Activated CD4-positive, alpha-beta memory T cell treated with anti-CD3 and anti-CD28 coated beads for 36 hours (primary cell): ENCODE measurements at regions not wholly inside any gene's neighbourhood (a gene's known extent, or its start where the extent isn't known, plus 50 kb on each side); places are given as distances from the start of the nearest gene placed in this dataset.
A peak's percentile ranks its signal among the peaks of the same experiment; 100 is the strongest.

Source experiments
- CTCF ChIA-PET: fragments of 350-600 bp; sonication (Branson Sonifier 250); formaldehyde crosslinking; loops from one replicate; lab custom pipeline; 2021; ENCODE audit warnings: antibody characterized with exemption, inconsistent platforms; lab: Charles Lee
- POLR2A ChIA-PET: fragments of 350-600 bp; sonication (Branson Sonifier 250); formaldehyde crosslinking; loops from one replicate; lab custom pipeline; 2021; ENCODE audit warnings: antibody characterized with exemption; lab: Charles Lee
- DNase-seq: peaks from one replicate; pipeline ENCODE4 v3.0.0-alpha.2; 2020
- H3K27ac Mint-ChIP-seq: one replicate; pipeline ENCODE4 v1.8.0; 2021; ENCODE audit warnings: mixed read lengths
- H3K27me3 Mint-ChIP-seq: one replicate; pipeline ENCODE4 v1.8.0; 2021; ENCODE audit warnings: mixed read lengths
- H3K36me3 Mint-ChIP-seq: one replicate; pipeline ENCODE4 v1.8.0; 2021; ENCODE audit warnings: mixed read lengths
- H3K4me1 Mint-ChIP-seq: one replicate; pipeline ENCODE4 v1.8.0; 2021; ENCODE audit warnings: low read depth, mixed read lengths
- H3K4me3 Mint-ChIP-seq: one replicate; pipeline ENCODE4 v1.8.0; 2021; ENCODE audit warnings: mild to moderate bottlenecking, mixed read lengths
- H3K9me3 Mint-ChIP-seq: one replicate; pipeline ENCODE4 v1.8.0; 2021; ENCODE audit warnings: mixed read lengths
- intact Hi-C: fragments of 100-400 bp; cut with micrococcal nuclease; formaldehyde crosslinking; loops from one replicate; pipeline ENCODE4 v1.15.1; 2023

- Mint-ChIP-seq H3K27me3 (peaks cover 4% of the 10 kb centered on the region), H3K9me3 (peaks cover 2% of the 10 kb centered on the region), H3K27ac (no peak overlapping the region), H3K4me3 (no peak overlapping the region), H3K4me1 (no peaks in the 10 kb centered on the region), H3K36me3 (no peaks in the 10 kb centered on the region)
- ChIA-PET POLR2A (no interaction called here), CTCF (no interaction called here)
- intact Hi-C loops: no loop called here
- peak; percentile 6 for DNase-seq
Observed at GRCh38 chr14:104245075-104245474, 106.7 kb downstream of the KIF26A start.

- Mint-ChIP-seq H3K36me3 (no peaks in the 10 kb centered on the region), H3K4me1 (no peaks in the 10 kb centered on the region), H3K27me3 (peaks cover under 1% of the 10 kb centered on the region), H3K9me3 (peaks cover 2% of the 10 kb centered on the region), H3K4me3 (no peak overlapping the region), H3K27ac (no peak overlapping the region)
- intact Hi-C loops: no loop called here
- no peak for DNase-seq
- ChIA-PET POLR2A (no interaction called here), CTCF (no interaction called here)
Observed at GRCh38 chr14:104245723-104246122, 107.3 kb downstream of the KIF26A start.

GRCh38 chr14:104246401-104247335 lies 108.3 kb downstream of the KIF26A start:
- Mint-ChIP-seq H3K36me3 (no peaks in the 10 kb centered on the region), H3K27me3 (no peaks in the 10 kb centered on the region), H3K27ac (no peak overlapping the region), H3K9me3 (peaks cover 2% of the 10 kb centered on the region), H3K4me3 (no peak overlapping the region), H3K4me1 (no peaks in the 10 kb centered on the region)
- CTCF ChIA-PET: no interaction called here
- intact Hi-C loops: no loop called here
- DNase-seq: no peak
- POLR2A ChIA-PET: no interaction called here

- Mint-ChIP-seq H3K36me3 (no peaks in the 10 kb centered on the region), H3K27me3 (no peaks in the 10 kb centered on the region), H3K4me3 (no peak overlapping the region), H3K4me1 (no peaks in the 10 kb centered on the region), H3K27ac (no peak overlapping the region), H3K9me3 (peaks cover 7% of the 10 kb centered on the region)
- no peak for DNase-seq
- ChIA-PET CTCF (no interaction called here), POLR2A (no interaction called here)
- intact Hi-C loops: no loop called here
Observed at GRCh38 chr14:104247336-104248202, 109.2 kb downstream of the KIF26A start.

GRCh38 chr14:104248203-104249055 lies 110.0 kb downstream of the KIF26A start:
- Mint-ChIP-seq H3K9me3 (peaks cover 7% of the 10 kb centered on the region), H3K36me3 (no peaks in the 10 kb centered on the region), H3K4me1 (no peaks in the 10 kb centered on the region), H3K4me3 (no peak overlapping the region), H3K27me3 (no peaks in the 10 kb centered on the region), H3K27ac (no peak overlapping the region)
- POLR2A ChIA-PET: no interaction called here
- CTCF ChIA-PET: no interaction called here
- DNase-seq: no peak
- intact Hi-C loops: no loop called here

GRCh38 chr14:104249089-104249488 lies 110.7 kb downstream of the KIF26A start:
- POLR2A ChIA-PET: no interaction called here
- H3K36me3 Mint-ChIP-seq: no peaks in the 10 kb centered on the region

GRCh38 chr14:104249706-104250105 lies 111.3 kb downstream of the KIF26A start:
- H3K9me3 Mint-ChIP-seq: peaks cover 7% of the 10 kb centered on the region
- H3K4me3 Mint-ChIP-seq: no peak overlapping the region
- intact Hi-C loops: no loop called here
- CTCF ChIA-PET: no interaction called here
- no peaks in the 10 kb centered on the region for H3K36me3 Mint-ChIP-seq
- H3K4me1 Mint-ChIP-seq: no peaks in the 10 kb centered on the region
- POLR2A ChIA-PET: no interaction called here
- DNase-seq: no peak
- no peak overlapping the region for H3K27ac Mint-ChIP-seq
- H3K27me3 Mint-ChIP-seq: no peaks in the 10 kb centered on the region

More at GRCh38 chr14:104249089-104249488, 110.7 kb downstream of the KIF26A start:
- H3K9me3 Mint-ChIP-seq: peaks cover 7% of the 10 kb centered on the region
- intact Hi-C loops: no loop called here
- DNase-seq: no peak
- no peak overlapping the region for H3K4me3 Mint-ChIP-seq
- CTCF ChIA-PET: no interaction called here
- no peaks in the 10 kb centered on the region for H3K4me1 Mint-ChIP-seq
- H3K27me3 Mint-ChIP-seq: no peaks in the 10 kb centered on the region
- no peak overlapping the region for H3K27ac Mint-ChIP-seq

- DNase-seq: no peak
- CTCF ChIA-PET: no interaction called here
- Mint-ChIP-seq H3K4me1 (no peaks in the 10 kb centered on the region), H3K9me3 (peaks cover 7% of the 10 kb centered on the region), H3K27me3 (no peaks in the 10 kb centered on the region), H3K36me3 (no peaks in the 10 kb centered on the region), H3K4me3 (no peak overlapping the region), H3K27ac (no peak overlapping the region)
- intact Hi-C loops: no loop called here
- POLR2A ChIA-PET: no interaction called here
Observed at GRCh38 chr14:104250175-104250574, 111.8 kb downstream of the KIF26A start.

GRCh38 chr14:104252256-104253215 lies 114.1 kb downstream of the KIF26A start:
- Mint-ChIP-seq H3K27me3 (peaks cover 7% of the 10 kb centered on the region), H3K4me1 (no peaks in the 10 kb centered on the region), H3K36me3 (no peaks in the 10 kb centered on the region), H3K27ac (no peak overlapping the region), H3K9me3 (peaks cover 5% of the 10 kb centered on the region), H3K4me3 (no peak overlapping the region)
- ChIA-PET CTCF (no interaction called here), POLR2A (no interaction called here)
- intact Hi-C loops: no loop called here
- no peak for DNase-seq

- Mint-ChIP-seq H3K36me3 (no peaks in the 10 kb centered on the region), H3K27ac (no peak overlapping the region), H3K9me3 (peaks cover 5% of the 10 kb centered on the region), H3K4me1 (no peaks in the 10 kb centered on the region), H3K4me3 (no peak overlapping the region), H3K27me3 (peaks cover 7% of the 10 kb centered on the region)
- POLR2A ChIA-PET: no interaction called here
- intact Hi-C loops: no loop called here
- no peak for DNase-seq
- CTCF ChIA-PET: no interaction called here
Observed at GRCh38 chr14:104253223-104253822, 114.9 kb downstream of the KIF26A start.

GRCh38 chr14:104253901-104254353 lies 115.5 kb downstream of the KIF26A start:
- no peak for DNase-seq
- Mint-ChIP-seq H3K4me1 (no peaks in the 10 kb centered on the region), H3K27me3 (peaks cover 7% of the 10 kb centered on the region), H3K9me3 (peaks cover 5% of the 10 kb centered on the region), H3K4me3 (no peak overlapping the region), H3K36me3 (no peaks in the 10 kb centered on the region), H3K27ac (no peak overlapping the region)
- ChIA-PET CTCF (no interaction called here), POLR2A (no interaction called here)
- intact Hi-C loops: no loop called here
